ENCODE measurements at regions not wholly inside any gene's neighbourhood (a gene's known extent, or its start where the extent isn't known, plus 50 kb on each side); places are given as distances from the start of the nearest gene placed in this dataset.

DNA sequence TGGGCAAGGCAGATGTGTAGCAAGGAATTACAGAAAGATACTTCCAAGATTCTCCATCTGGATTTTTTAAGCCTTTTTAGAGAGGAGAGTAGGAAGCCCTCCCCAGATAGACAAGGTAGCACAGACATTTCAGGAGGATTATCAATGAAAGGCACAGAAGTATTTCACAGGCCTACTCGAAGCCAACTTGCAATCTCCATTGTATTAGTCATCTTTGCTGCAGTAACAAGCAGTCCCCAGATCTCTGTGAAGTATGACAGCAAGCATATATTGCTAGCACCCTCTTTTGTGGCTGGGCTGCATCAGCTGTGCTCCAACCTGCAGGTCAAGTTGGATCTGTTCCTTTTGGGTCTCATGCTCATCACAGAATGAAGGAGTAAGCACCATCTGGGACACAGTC, 101.6 kb downstream of the MAF start:
- H3K36me3 Mint-ChIP-seq (ENCODE audit: low read depth) = no peaks in the 10 kb centered on the region
- H3K4me1 Mint-ChIP-seq (ENCODE audit: low read depth) = no peaks in the 10 kb centered on the region
- H3K4me3 Mint-ChIP-seq = no peak overlapping the region
- H3K27ac Mint-ChIP-seq = no peak overlapping the region
- no peak for DNase-seq
- H3K27me3 Mint-ChIP-seq (ENCODE audit: insufficient read depth) = no peaks in the 10 kb centered on the region
- TF ChIP-seq, protein P1, sequence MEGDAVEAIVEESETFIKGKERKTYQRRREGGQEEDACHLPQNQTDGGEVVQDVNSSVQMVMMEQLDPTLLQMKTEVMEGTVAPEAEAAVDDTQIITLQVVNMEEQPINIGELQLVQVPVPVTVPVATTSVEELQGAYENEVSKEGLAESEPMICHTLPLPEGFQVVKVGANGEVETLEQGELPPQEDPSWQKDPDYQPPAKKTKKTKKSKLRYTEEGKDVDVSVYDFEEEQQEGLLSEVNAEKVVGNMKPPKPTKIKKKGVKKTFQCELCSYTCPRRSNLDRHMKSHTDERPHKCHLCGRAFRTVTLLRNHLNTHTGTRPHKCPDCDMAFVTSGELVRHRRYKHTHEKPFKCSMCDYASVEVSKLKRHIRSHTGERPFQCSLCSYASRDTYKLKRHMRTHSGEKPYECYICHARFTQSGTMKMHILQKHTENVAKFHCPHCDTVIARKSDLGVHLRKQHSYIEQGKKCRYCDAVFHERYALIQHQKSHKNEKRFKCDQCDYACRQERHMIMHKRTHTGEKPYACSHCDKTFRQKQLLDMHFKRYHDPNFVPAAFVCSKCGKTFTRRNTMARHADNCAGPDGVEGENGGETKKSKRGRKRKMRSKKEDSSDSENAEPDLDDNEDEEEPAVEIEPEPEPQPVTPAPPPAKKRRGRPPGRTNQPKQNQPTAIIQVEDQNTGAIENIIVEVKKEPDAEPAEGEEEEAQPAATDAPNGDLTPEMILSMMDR (IDR thresholded peaks at IDR 0.05) = no peak
- peaks cover 76% of the 10 kb centered on the region for H3K9me3 Mint-ChIP-seq

DNA sequence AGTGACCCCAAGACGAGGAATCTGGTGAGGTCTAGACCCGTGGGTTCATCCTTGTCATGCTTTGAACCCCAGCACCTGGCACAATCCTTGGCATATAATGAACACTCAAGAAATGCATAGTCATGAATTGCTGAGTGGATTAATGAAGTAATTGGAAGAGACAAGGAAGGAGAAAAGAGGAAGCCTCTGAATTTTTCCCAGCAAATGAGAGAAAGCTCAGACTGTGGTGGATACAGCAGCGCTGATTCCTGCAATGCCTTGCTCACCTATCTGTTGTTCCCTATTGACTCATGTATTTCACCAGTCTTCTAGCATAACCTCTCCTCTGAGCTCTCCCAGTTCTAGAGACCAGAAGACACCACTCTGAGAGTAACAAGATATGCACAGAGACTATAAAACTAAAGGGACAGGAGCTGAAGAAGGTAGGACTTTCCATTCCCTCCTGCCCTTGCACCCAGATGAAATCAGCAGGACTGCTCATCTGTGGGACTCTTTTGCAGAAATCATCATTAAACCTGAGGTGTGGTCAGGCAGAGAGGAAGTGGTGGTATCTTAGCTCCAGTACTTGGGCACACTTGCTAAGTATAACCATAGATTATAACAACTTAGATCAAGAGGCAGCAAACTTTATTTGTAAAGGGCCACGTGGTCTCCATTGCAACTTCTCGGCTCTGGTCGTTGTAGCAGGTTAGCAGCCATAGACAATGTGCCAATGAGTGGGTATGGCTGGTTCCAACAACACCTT, 102.8 kb downstream of the MAF start:
- DNase-seq = no peak

DNA sequence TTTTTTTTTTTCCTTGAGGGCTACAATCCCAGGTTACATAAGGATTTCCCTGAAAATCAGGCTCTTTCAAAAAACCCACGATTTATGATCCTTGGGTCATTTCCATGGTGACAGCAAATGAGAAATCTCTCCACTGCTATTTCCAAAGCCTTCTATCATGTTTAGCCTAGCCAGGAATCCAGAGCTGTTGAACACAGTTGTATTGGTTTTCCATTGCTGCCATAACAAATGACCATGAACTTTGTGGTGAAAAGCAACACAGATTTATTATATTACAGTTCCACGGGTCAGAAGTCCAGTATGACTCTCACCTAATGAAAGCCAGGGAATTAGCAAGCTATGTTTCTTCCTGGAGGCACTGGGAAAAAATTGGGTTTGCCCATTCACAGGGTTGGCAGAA, 106.6 kb downstream of the MAF start:
- H3K27me3 Mint-ChIP-seq (ENCODE audit: insufficient read depth) = peaks cover 3% of the 10 kb centered on the region; the same call in 1 of the 2 replicates

More for the DNA sequence above, 102.8 kb downstream of the MAF start:
- no peaks in the 10 kb centered on the region for H3K27me3 Mint-ChIP-seq (ENCODE audit: insufficient read depth)
- peaks cover 76% of the 10 kb centered on the region for H3K9me3 Mint-ChIP-seq
- H3K4me1 Mint-ChIP-seq (ENCODE audit: low read depth) = no peaks in the 10 kb centered on the region
- H3K4me3 Mint-ChIP-seq = no peak overlapping the region
- no peaks in the 10 kb centered on the region for H3K36me3 Mint-ChIP-seq (ENCODE audit: low read depth)
- TF ChIP-seq, protein P1 (IDR thresholded peaks at IDR 0.05) = no peak
- no peak overlapping the region for H3K27ac Mint-ChIP-seq

DNA sequence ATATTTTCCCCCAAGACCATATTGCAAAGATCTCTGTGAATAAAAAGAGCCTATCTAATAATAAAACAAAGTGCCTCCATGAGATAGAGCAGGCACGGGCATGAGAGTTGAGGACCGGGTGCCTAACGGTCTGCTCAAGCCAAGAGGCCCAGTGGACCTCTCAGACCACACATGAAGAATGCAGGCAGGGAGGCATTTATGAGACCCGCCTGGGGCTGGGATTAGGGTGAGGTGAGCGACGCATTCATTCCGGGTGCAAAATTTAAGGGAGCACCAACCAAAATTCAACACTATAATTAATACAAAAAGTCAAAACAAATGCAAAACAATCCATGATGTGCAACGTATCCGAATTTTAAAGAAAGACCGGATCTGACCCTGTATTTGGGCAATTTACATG, 108.5 kb downstream of the MAF start:
- no peaks in the 10 kb centered on the region; the same call in 1 of the 2 replicates for H3K36me3 Mint-ChIP-seq (ENCODE audit: low read depth)
- H3K27ac Mint-ChIP-seq = no peak overlapping the region
- H3K4me1 Mint-ChIP-seq (ENCODE audit: low read depth) = no peaks in the 10 kb centered on the region
- no peak overlapping the region for H3K4me3 Mint-ChIP-seq
- DNase-seq = no peak
- peaks cover 68% of the 10 kb centered on the region for H3K9me3 Mint-ChIP-seq
- peaks cover 3% of the 10 kb centered on the region; the same call in 1 of the 2 replicates for H3K27me3 Mint-ChIP-seq (ENCODE audit: insufficient read depth)
- TF ChIP-seq, protein P1 (IDR thresholded peaks at IDR 0.05) = no peak

More for the DNA sequence above, 106.6 kb downstream of the MAF start:
- no peaks in the 10 kb centered on the region for H3K4me1 Mint-ChIP-seq (ENCODE audit: low read depth)
- peaks cover 80% of the 10 kb centered on the region for H3K9me3 Mint-ChIP-seq
- H3K4me3 Mint-ChIP-seq = no peak overlapping the region
- no peak for DNase-seq
- TF ChIP-seq, protein P1 (IDR thresholded peaks at IDR 0.05) = no peak
- no peak overlapping the region for H3K27ac Mint-ChIP-seq
- H3K36me3 Mint-ChIP-seq (ENCODE audit: low read depth) = no peaks in the 10 kb centered on the region; the same call in 1 of the 2 replicates

DNA sequence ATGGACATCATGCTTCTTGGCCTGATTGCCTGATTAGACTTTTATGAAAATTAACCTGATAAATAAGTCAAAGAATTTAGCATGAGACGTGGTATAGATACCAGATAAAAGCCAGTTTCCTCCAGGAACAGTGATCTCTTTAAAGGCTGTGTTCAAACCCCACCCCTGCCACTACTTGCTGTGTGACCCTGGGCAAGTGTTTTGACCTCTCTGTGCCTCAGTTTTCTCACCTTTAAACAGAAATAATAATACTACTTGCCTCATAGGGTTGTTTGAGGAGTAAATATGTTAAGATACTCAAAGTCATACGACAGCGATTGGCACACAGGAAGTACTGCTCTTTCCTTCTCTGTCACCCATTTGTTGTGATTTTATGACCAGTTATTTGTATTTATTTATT, 115.5 kb downstream of the MAF start:
- Mint-ChIP-seq H3K27ac (no peak overlapping the region), H3K9me3 (peaks cover 40% of the 10 kb centered on the region), H3K4me3 (no peak overlapping the region), H3K36me3 (ENCODE audit: low read depth) (no peaks in the 10 kb centered on the region; the same call in 1 of the 2 replicates), H3K27me3 (ENCODE audit: insufficient read depth) (peaks cover 3% of the 10 kb centered on the region), H3K4me1 (ENCODE audit: low read depth) (no peaks in the 10 kb centered on the region)
- no peak for DNase-seq
- TF ChIP-seq, protein P1 (IDR thresholded peaks at IDR 0.05) = no peak

Data from HFFc6 (cell line).